H1 (cell line): ENCODE measurements at regions not wholly inside any gene's neighbourhood (a gene's known extent, or its start where the extent isn't known, plus 50 kb on each side); places are given as distances from the start of the nearest gene placed in this dataset.

Source experiments
- CTCF ChIA-PET: fragments of 300-600 bp; sonication (Branson Sonifier 250); formaldehyde crosslinking; loops from one replicate; lab custom pipeline; 2021; ENCODE audit not compliant: partially characterized antibody; lab: Charles Lee
- POLR2A ChIA-PET: fragments of 300-600 bp; sonication (Branson Sonifier 250); formaldehyde crosslinking; loops from one replicate; lab custom pipeline; 2021; ENCODE audit warnings: inconsistent platforms; ENCODE audit not compliant: partially characterized antibody; lab: Charles Lee
- DNase-seq, 2 experiments: peaks; one replicate each; pipeline versions ENCODE4 v3.0.0 to v3.0.0-alpha.2; 2010 to 2022; ENCODE audit warnings: low spot score in 2 of 2, low read depth in 1 of 2, mixed read lengths in 1 of 2
- FAIRE-seq: peaks from 2 replicates; lab custom pipeline; 2011; peaks lifted over from hg19 to GRCh38; lab: Jason Lieb, UNC
- H2AFZ ChIP-seq: 2 replicates; pipeline ENCODE4 v1.8.1; 2012; ENCODE audit warnings: low read length, inconsistent platforms
- H2AK5ac ChIP-seq: 2 replicates; pipeline ENCODE4 v1.6.1; 2013; ENCODE audit warnings: low read depth, low read length
- H2BK120ac ChIP-seq: replicated peaks from 2 replicates; pipeline ENCODE3; 2013; ENCODE audit warnings: low read depth, low read length, inconsistent platforms
- H2BK12ac ChIP-seq: 2 replicates; pipeline ENCODE4 v1.6.1; 2013; ENCODE audit warnings: low read depth, low read length
- H2BK15ac ChIP-seq: 2 replicates; pipeline ENCODE4 v1.6.1; 2013; ENCODE audit warnings: low read length
- H2BK20ac ChIP-seq: 2 replicates; pipeline ENCODE4 v1.6.1; 2013; ENCODE audit warnings: low read length
- H2BK5ac ChIP-seq: 2 replicates; pipeline ENCODE4 v1.6.1; 2013; ENCODE audit warnings: low read depth, low read length
- H3K14ac ChIP-seq: 2 replicates; pipeline ENCODE4 v1.6.1; 2013; ENCODE audit warnings: inconsistent platforms; ENCODE audit not compliant: insufficient read length
- H3K18ac ChIP-seq: 2 replicates; pipeline ENCODE4 v1.6.1; 2013; ENCODE audit warnings: low read length; ENCODE audit errors: extremely low read depth
- H3K23ac ChIP-seq: 2 replicates; pipeline ENCODE4 v1.6.1; 2013; ENCODE audit warnings: inconsistent platforms; ENCODE audit not compliant: insufficient read length
- H3K23me2 ChIP-seq: 2 replicates; pipeline ENCODE4 v1.6.1; 2013; ENCODE audit warnings: low read depth, low read length
- H3K27ac ChIP-seq: 2 replicates; pipeline ENCODE4 v1.6.1; 2011; ENCODE audit warnings: low read depth, low read length, inconsistent platforms
- H3K27me3 ChIP-seq, 4 experiments: replicated peaks in 1 of 4; 1 replicate in 1 of 4; 2 replicates in 3 of 4; pipeline versions ENCODE4 v1.6.1 to v1.8.1; 2011 to 2013; ENCODE audit warnings: low read length in 3 of 4, mild to moderate bottlenecking in 3 of 4, inconsistent platforms in 2 of 4, mixed read lengths in 2 of 4, moderate library complexity in 1 of 4; ENCODE audit not compliant: control insufficient read depth in 3 of 4, insufficient read depth in 3 of 4; ENCODE audit errors: extremely low read depth in 1 of 4
- H3K36me3 ChIP-seq, 4 experiments: 2 replicates each; pipeline versions ENCODE4 v1.6.1 to v1.8.1; 2011 to 2013; ENCODE audit warnings: mild to moderate bottlenecking in 4 of 4, low read length in 3 of 4, moderate library complexity in 2 of 4, control low read depth in 1 of 4, inconsistent platforms in 1 of 4; ENCODE audit not compliant: insufficient read depth in 4 of 4, control insufficient read depth in 2 of 4
- H3K4ac ChIP-seq: replicated peaks from 2 replicates; pipeline ENCODE3; 2013; ENCODE audit warnings: low read length, low read depth, mixed read lengths, inconsistent platforms; ENCODE audit not compliant: insufficient read length
- H3K4me1 ChIP-seq, 4 experiments: replicated peaks in 1 of 4; 1 replicate in 1 of 4; 2 replicates in 3 of 4; pipeline versions ENCODE4 v1.6.1 to v1.8.1; 2011 to 2013; ENCODE audit warnings: low read length in 3 of 4, inconsistent platforms in 2 of 4, mixed read lengths in 1 of 4; ENCODE audit not compliant: insufficient read depth in 4 of 4, control insufficient read depth in 3 of 4
- H3K4me2 ChIP-seq, 2 experiments: 2 replicates each; pipeline versions ENCODE4 v1.6.1 to v1.8.1; 2011 to 2013; ENCODE audit warnings: low read depth in 2 of 2, low read length in 2 of 2, control low read depth in 1 of 2, inconsistent platforms in 1 of 2, mild to moderate bottlenecking in 1 of 2; ENCODE audit not compliant: insufficient read depth in 1 of 2
- H3K4me3 ChIP-seq, 4 experiments: fragments of 200-600, 300-600 bp in 1 of 4; sonication (generic), shearing (Covaris generic), sonication (Bioruptor Twin) in 1 of 4; 2 replicates each; pipeline versions ENCODE4 v1.5.1 to v1.8.1; 2011 to 2016; ENCODE audit warnings: low read length in 4 of 4, low read depth in 3 of 4, control low read depth in 2 of 4, inconsistent platforms in 2 of 4, mild to moderate bottlenecking in 2 of 4, mixed read lengths in 1 of 4, moderate library complexity in 1 of 4; ENCODE audit not compliant: insufficient read depth in 2 of 4; ENCODE audit errors: extremely low read depth in 1 of 4
- H3K56ac ChIP-seq: replicated peaks from 2 replicates; pipeline ENCODE3; 2013; ENCODE audit warnings: low read depth, mild to moderate bottlenecking, mixed read lengths, low read length, inconsistent platforms; ENCODE audit not compliant: insufficient read length
- H3K79me1 ChIP-seq: 2 replicates; pipeline ENCODE4 v1.6.1; 2013; ENCODE audit warnings: low read depth, low read length, control low read depth
- H3K79me2 ChIP-seq, 2 experiments: 2 replicates each; pipeline versions ENCODE4 v1.6.1 to v1.8.1; 2012 to 2013; ENCODE audit warnings: low read length in 2 of 2, mild to moderate bottlenecking in 2 of 2, inconsistent platforms in 1 of 2; ENCODE audit not compliant: insufficient read depth in 2 of 2, control insufficient read depth in 1 of 2
- H3K9ac ChIP-seq, 4 experiments: replicated peaks in 1 of 4; 1 replicate in 1 of 4; 2 replicates in 3 of 4; pipeline versions ENCODE4 v1.6.1 to v1.8.1; 2011 to 2013; ENCODE audit warnings: low read depth in 3 of 4, low read length in 3 of 4, control low read depth in 2 of 4, mild to moderate bottlenecking in 2 of 4, moderate library complexity in 2 of 4, inconsistent platforms in 1 of 4; ENCODE audit errors: extremely low read depth in 1 of 4
- H3K9me3 ChIP-seq, 2 experiments: 2 replicates each; pipeline versions ENCODE4 v1.6.1 to v1.8.1; 2012 to 2013; ENCODE audit warnings: mild to moderate bottlenecking in 2 of 2, moderate library complexity in 2 of 2, control low read depth in 1 of 2, inconsistent platforms in 1 of 2, low read depth in 1 of 2, low read length in 1 of 2, mixed read lengths in 1 of 2; ENCODE audit not compliant: insufficient read depth in 2 of 2
- H4K20me1 ChIP-seq, 2 experiments: replicated peaks in 1 of 2; 2 replicates each; pipeline versions ENCODE3 to v1.8.1; 2011 to 2013; ENCODE audit warnings: inconsistent platforms in 2 of 2, low read length in 2 of 2, mild to moderate bottlenecking in 1 of 2; ENCODE audit not compliant: insufficient read depth in 2 of 2, control insufficient read depth in 1 of 2
- H4K5ac ChIP-seq: 2 replicates; pipeline ENCODE4 v1.6.1; 2013; ENCODE audit warnings: low read length, low read depth, mixed read lengths, inconsistent platforms; ENCODE audit not compliant: insufficient read length
- H4K8ac ChIP-seq: 2 replicates; pipeline ENCODE4 v1.8.0; 2013; ENCODE audit warnings: mild to moderate bottlenecking, moderate library complexity, low read length, inconsistent platforms; ENCODE audit not compliant: insufficient read depth; ENCODE audit errors: extremely low read depth
- H4K91ac ChIP-seq: replicated peaks from 2 replicates; pipeline ENCODE3; 2013; ENCODE audit warnings: low read length, mixed read lengths, inconsistent platforms; ENCODE audit not compliant: insufficient read length
- CTCF ChIP-seq, 3 experiments: IDR thresholded peaks; 1 replicate in 2 of 3; 2 replicates in 1 of 3; pipeline versions ENCODE4 v1.5.1 to v1.6.1; 2011; ENCODE audit warnings: low read length in 3 of 3, mild to moderate bottlenecking in 3 of 3, inconsistent platforms in 2 of 3, low read depth in 1 of 3, moderate library complexity in 1 of 3; ENCODE audit not compliant: insufficient read depth in 1 of 3; ENCODE audit errors: control extremely low read depth in 1 of 3
- EGR1 ChIP-seq: IDR thresholded peaks from 2 replicates; pipeline ENCODE4 v1.6.1; 2011; ENCODE audit warnings: low read depth, low read length, borderline replicate concordance
- JUN ChIP-seq: IDR thresholded peaks from 2 replicates; pipeline ENCODE4 v1.6.1; 2011; ENCODE audit warnings: low read depth, mild to moderate bottlenecking, improper control_type of control experiment, low read length
- KDM4A ChIP-seq: IDR thresholded peaks from one replicate; pipeline ENCODE4 v1.7.1; 2012; ENCODE audit warnings: low read depth, mild to moderate bottlenecking, moderate library complexity, low read length, inconsistent platforms; ENCODE audit not compliant: severe bottlenecking
- KDM5A ChIP-seq: fragments of 200-600 bp; IDR thresholded peaks from 2 replicates; pipeline ENCODE4 v1.7.1; 2012; ENCODE audit warnings: mild to moderate bottlenecking, low read length, inconsistent platforms, mixed read lengths
- NANOG ChIP-seq: IDR thresholded peaks from 2 replicates; pipeline ENCODE4 v1.6.1; 2011; ENCODE audit warnings: low read length, low read depth, mild to moderate bottlenecking, inconsistent platforms; ENCODE audit not compliant: insufficient read depth, poor library complexity, severe bottlenecking
- POU5F1 ChIP-seq: IDR thresholded peaks from 2 replicates; pipeline ENCODE4 v1.6.1; 2011; ENCODE audit warnings: low read depth, mild to moderate bottlenecking, low read length, moderate library complexity
- RAD21 ChIP-seq, 2 experiments: IDR thresholded peaks in 1 of 2; conservative IDR thresholded peaks in 1 of 2; 2 replicates each; pipeline ENCODE4 v1.6.1; 2011; ENCODE audit warnings: low read depth in 2 of 2, low read length in 2 of 2, improper control_type of control experiment in 1 of 2, inconsistent platforms in 1 of 2, mild to moderate bottlenecking in 1 of 2, moderate library complexity in 1 of 2
- SAP30 ChIP-seq: fragments of 300-600 bp; sonication (generic); IDR thresholded peaks from 2 replicates; pipeline ENCODE4 v1.7.1; 2012; ENCODE audit warnings: low read length, moderate library complexity, mild to moderate bottlenecking, inconsistent platforms; ENCODE audit not compliant: insufficient read depth, insufficient replicate concordance
- SP1 ChIP-seq: IDR thresholded peaks from 2 replicates; pipeline ENCODE4 v1.6.1; 2011; ENCODE audit warnings: low read depth, low read length
- TAF1 ChIP-seq: IDR thresholded peaks from 2 replicates; pipeline ENCODE4 v1.6.1; 2011; ENCODE audit warnings: mild to moderate bottlenecking, low read depth, low read length
- YY1 ChIP-seq: IDR thresholded peaks from 2 replicates; pipeline ENCODE4 v1.6.1; 2011; ENCODE audit warnings: low read depth, mild to moderate bottlenecking, low read length
- WGBS, 2 experiments: shearing (Covaris generic) in 1 of 2; methylation state at CpG; one replicate each; pipeline versions ENCODE4 v1.1.6 to v1.1.7; 2013 to 2015; ENCODE audit warnings: low lambda C conversion rate in 2 of 2, mixed read lengths in 2 of 2, inconsistent platforms in 1 of 2, low coverage in 1 of 2, missing lambda C conversion rate in 1 of 2; ENCODE audit not compliant: insufficient replicate concordance in 2 of 2, insufficient coverage in 1 of 2, insufficient read length in 1 of 2; ENCODE audit errors: extremely low coverage in 1 of 2, missing lambda C conversion rate in 1 of 2; 5-methylcytosine and 5-hydroxymethylcytosine counted together

GRCh38 chr6:14676064-14676463 lies 558.5 kb downstream of the CD83 start:
- no peaks in the 10 kb centered on the region for H3K79me1 ChIP-seq
- H4K5ac ChIP-seq, result no peak overlapping the region
- ChIA-PET CTCF (no interaction called here), POLR2A (no interaction called here)
- no peaks in the 10 kb centered on the region for H4K20me1 ChIP-seq
- no peaks in the 10 kb centered on the region for H3K9me3 ChIP-seq
- no peak overlapping the region for H2BK5ac ChIP-seq
- H3K4me2 ChIP-seq, result no peak overlapping the region
- no peak for FAIRE-seq
- no peak overlapping the region for H3K14ac ChIP-seq
- H4K91ac ChIP-seq, result no peak overlapping the region
- H2BK15ac ChIP-seq, result no peak overlapping the region
- H3K27ac ChIP-seq, result no peak overlapping the region
- H4K8ac ChIP-seq, result no peak overlapping the region
- H2AFZ ChIP-seq, result no peak overlapping the region
- no peak overlapping the region for H3K56ac ChIP-seq
- H3K4me1 ChIP-seq, result peaks cover 0 to 5% (median 4%) of the 10 kb centered on the region in 4 experiments; a peak in 3 of 7 replicates
- no peaks in the 10 kb centered on the region for H3K27me3 ChIP-seq
- no peaks in the 10 kb centered on the region; the same call in 1 of the 2 replicates for H3K23me2 ChIP-seq
- no peaks in the 10 kb centered on the region for H3K36me3 ChIP-seq
- no peak overlapping the region; the same call in 1 of the 2 replicates for H3K18ac ChIP-seq
- H2AK5ac ChIP-seq, result no peak overlapping the region
- H3K9ac ChIP-seq, result no peak overlapping the region
- H2BK120ac ChIP-seq, result no peak overlapping the region
- H2BK12ac ChIP-seq, result no peak overlapping the region
- H2BK20ac ChIP-seq, result no peak overlapping the region
- H3K79me2 ChIP-seq, result no peaks in the 10 kb centered on the region
- DNase-seq, result no peak
- no peak overlapping the region for H3K23ac ChIP-seq
- WGBS, 2 experiments, result 94% methylated on average over 2 of the region's 2 CpGs; no CpG with 5 or more reads in 1 of the 2 experiments
- H3K4me3 ChIP-seq, result no peak overlapping the region
- no peak overlapping the region for H3K4ac ChIP-seq
- no peak for TF ChIP-seq CTCF (IDR thresholded peaks at IDR 0.05; ENCODE audit: control extremely low read depth in 1 of 3, insufficient read depth in 1 of 3, low read depth in 1 of 3, low read length in 3 of 3)
- no peak for TF ChIP-seq RAD21 (IDR thresholded peaks at IDR 0.05 in 1 of 2, conservative IDR thresholded peaks at IDR 0.05 in 1 of 2; ENCODE audit: low read depth in 2 of 2, low read length in 2 of 2)
- TF ChIP-seq SAP30, result no peak
- TF ChIP-seq SP1, result no peak
- no peak for TF ChIP-seq NANOG
- no peak for TF ChIP-seq KDM4A
- no peak for TF ChIP-seq POU5F1
- TF ChIP-seq EGR1, result no peak
- no peak for TF ChIP-seq KDM5A
- no peak for TF ChIP-seq YY1
- TF ChIP-seq TAF1, result no peak
- TF ChIP-seq JUN, result no peak
